Hematopoietic multipotent progenitor cell (in vitro differentiated cells): ENCODE measurements at regions not wholly inside any gene's neighbourhood (a gene's known extent, or its start where the extent isn't known, plus 50 kb on each side); places are given as distances from the start of the nearest gene placed in this dataset.
"Not testable (repeated sequence)": the region's sequence is repeated elsewhere in the genome, so short reads cannot be mapped to it uniquely, and the experiment has no call there.

Source experiments
- DNase-seq, 3 donors: peaks; one replicate each; pipeline ENCODE4 v3.0.0-alpha.2; 2011 to 2015; ENCODE audit warnings: low read depth in 2 of 3, low spot score in 2 of 3

- no peak for DNase-seq
Measured at GRCh38 chr3:74003734-74004133, 379.0 kb upstream of the PDZRN3 start.

GRCh38 chr3:74001436-74001835 is 376.7 kb upstream of the PDZRN3 start:
- DNase-seq, result no peak

GRCh38 chr3:74000725-74001124 is 376.0 kb upstream of the PDZRN3 start:
- no peak for DNase-seq

- no peak for DNase-seq
Measured at GRCh38 chr3:73999501-73999900, 374.8 kb upstream of the PDZRN3 start.

- DNase-seq, result not testable (repeated sequence)
Measured at GRCh38 chr3:73990691-73991090, 365.9 kb upstream of the PDZRN3 start.

GRCh38 chr3:73966733-73967132 is 342.0 kb upstream of the PDZRN3 start:
- DNase-seq, result no peak

- no peak for DNase-seq
Measured at GRCh38 chr3:73964818-73965217, 340.1 kb upstream of the PDZRN3 start.

- no peak for DNase-seq
Measured at GRCh38 chr3:73955494-73956070, 330.8 kb upstream of the PDZRN3 start.

GRCh38 chr3:73954506-73954905 is 329.8 kb upstream of the PDZRN3 start:
- DNase-seq, result no peak

GRCh38 chr3:73952781-73953180 is 328.0 kb upstream of the PDZRN3 start:
- no peak for DNase-seq

GRCh38 chr3:73950865-73951558 is 326.3 kb upstream of the PDZRN3 start:
- DNase-seq, result no peak

GRCh38 chr3:73945541-73945940 is 320.8 kb upstream of the PDZRN3 start:
- no peak for DNase-seq

- DNase-seq, result no peak
Measured at GRCh38 chr3:73939985-73940384, 315.2 kb upstream of the PDZRN3 start.

GRCh38 chr3:73933585-73933984 is 308.8 kb upstream of the PDZRN3 start:
- no peak for DNase-seq

- DNase-seq, result no peak
Measured at GRCh38 chr3:73927203-73927570, 302.4 kb upstream of the PDZRN3 start.

- no peak for DNase-seq
Measured at GRCh38 chr3:73926360-73927202, 301.8 kb upstream of the PDZRN3 start.

GRCh38 chr3:73925011-73925410 is 300.3 kb upstream of the PDZRN3 start:
- DNase-seq, result no peak

- DNase-seq, result no peak
Measured at GRCh38 chr3:73924048-73924447, 299.3 kb upstream of the PDZRN3 start.

- no peak for DNase-seq
Measured at GRCh38 chr3:73917643-73918042, 292.9 kb upstream of the PDZRN3 start.

- DNase-seq, result no peak
Measured at GRCh38 chr3:73915886-73916285, 291.1 kb upstream of the PDZRN3 start.

GRCh38 chr3:73908218-73908617 is 283.5 kb upstream of the PDZRN3 start:
- DNase-seq, result no peak

- no peak for DNase-seq
Measured at GRCh38 chr3:73901686-73902085, 276.9 kb upstream of the PDZRN3 start.
